ENCODE measurements at regions not wholly inside any gene's neighbourhood (a gene's known extent, or its start where the extent isn't known, plus 50 kb on each side); places are given as distances from the start of the nearest gene placed in this dataset.

DNA sequence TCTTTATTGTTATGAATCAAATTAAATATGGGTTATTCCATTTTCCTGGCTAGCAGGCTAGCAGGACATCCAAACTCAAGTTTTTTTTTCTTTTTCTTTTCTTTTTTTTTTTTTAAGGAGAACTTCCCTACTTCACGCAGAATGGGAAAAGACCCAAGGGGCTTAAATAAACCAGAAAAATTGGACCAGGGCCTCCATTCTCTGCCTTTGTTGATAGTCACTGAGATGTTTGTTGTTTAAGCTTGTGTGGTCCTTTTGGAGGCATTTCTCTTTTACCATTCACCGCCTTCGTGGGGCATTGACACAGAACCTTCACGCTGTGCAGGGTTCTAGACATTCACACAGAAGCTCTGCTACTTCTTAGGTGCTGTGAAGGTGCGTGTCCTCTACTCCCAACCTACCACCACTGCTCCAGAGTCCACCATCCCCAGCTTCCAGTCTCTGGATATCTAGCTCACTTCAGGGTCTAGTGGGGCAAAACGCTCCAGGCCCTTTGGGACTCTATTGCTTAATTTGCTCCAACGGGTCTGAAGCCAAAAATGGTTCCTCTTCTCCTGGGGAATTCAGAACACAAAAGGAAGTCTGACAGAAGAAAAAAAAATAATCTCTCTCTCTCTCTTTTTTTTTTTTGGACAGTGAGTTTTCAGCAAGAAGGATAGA is 301.3 kb downstream of the AEBP2 start:
- DNase-seq (ENCODE audit: low read depth), result no peak
- TF ChIP-seq, protein P1, sequence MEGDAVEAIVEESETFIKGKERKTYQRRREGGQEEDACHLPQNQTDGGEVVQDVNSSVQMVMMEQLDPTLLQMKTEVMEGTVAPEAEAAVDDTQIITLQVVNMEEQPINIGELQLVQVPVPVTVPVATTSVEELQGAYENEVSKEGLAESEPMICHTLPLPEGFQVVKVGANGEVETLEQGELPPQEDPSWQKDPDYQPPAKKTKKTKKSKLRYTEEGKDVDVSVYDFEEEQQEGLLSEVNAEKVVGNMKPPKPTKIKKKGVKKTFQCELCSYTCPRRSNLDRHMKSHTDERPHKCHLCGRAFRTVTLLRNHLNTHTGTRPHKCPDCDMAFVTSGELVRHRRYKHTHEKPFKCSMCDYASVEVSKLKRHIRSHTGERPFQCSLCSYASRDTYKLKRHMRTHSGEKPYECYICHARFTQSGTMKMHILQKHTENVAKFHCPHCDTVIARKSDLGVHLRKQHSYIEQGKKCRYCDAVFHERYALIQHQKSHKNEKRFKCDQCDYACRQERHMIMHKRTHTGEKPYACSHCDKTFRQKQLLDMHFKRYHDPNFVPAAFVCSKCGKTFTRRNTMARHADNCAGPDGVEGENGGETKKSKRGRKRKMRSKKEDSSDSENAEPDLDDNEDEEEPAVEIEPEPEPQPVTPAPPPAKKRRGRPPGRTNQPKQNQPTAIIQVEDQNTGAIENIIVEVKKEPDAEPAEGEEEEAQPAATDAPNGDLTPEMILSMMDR (IDR thresholded peaks at IDR 0.05; ENCODE audit: insufficient read depth, low read depth, low read length), result no peak

DNA sequence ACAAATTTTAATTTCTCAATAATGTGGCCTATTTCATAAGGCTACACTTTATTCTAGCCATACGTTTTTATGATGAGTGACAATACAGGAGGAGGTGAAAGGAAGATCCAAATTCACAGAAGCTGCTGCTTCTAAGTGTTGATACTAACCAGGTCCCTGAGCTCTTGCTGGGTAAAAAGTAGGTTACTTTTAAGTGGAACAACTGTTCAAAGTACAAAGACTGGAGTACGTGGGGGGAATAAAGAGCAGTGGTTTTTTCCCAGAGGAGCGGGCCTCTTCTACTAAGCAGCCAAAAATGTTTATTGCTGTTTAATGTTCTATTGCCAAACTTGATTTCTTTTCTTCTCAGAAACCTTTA is 301.8 kb downstream of the AEBP2 start:
- peak; percentile 50 for DNase-seq (ENCODE audit: low read depth)
- no peak overlapping the region for H3K4me3 ChIP-seq (ENCODE audit: low read depth, low read length)
- TF ChIP-seq, protein P1 (IDR thresholded peaks at IDR 0.05; ENCODE audit: insufficient read depth, low read depth, low read length), result no peak

More for the DNA sequence above, 301.3 kb downstream of the AEBP2 start:
- H3K4me3 ChIP-seq (ENCODE audit: low read depth, low read length), result no peak overlapping the region

DNA sequence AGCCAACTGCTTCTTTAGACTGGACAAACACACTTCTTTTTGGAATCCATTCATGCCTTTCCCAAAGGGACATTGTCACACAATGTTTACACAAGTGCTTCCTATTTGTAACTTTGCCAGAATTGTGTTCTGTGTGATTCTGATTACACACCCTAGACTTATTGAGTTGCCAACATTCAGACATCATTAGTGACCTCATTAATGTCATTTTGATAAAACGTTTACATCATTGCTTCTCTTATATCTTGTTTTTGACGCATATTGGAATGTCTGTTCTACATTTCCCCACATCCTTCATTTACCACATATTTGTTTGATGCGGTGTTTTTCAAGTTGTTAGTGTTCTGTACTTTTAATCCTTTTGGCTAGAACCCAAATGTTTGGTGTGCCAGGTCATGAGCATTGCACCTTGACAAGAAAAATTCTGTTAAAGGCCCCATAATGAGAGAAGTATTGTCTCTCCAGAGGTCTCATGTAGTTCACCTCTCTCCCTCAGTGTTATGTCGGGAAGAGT is 305.5 kb downstream of the AEBP2 start:
- TF ChIP-seq, protein P1 (IDR thresholded peaks at IDR 0.05; ENCODE audit: insufficient read depth, low read depth, low read length), result no peak
- DNase-seq (ENCODE audit: low read depth), result peak; percentile 83
- H3K4me3 ChIP-seq (ENCODE audit: low read depth, low read length), result no peak overlapping the region

DNA sequence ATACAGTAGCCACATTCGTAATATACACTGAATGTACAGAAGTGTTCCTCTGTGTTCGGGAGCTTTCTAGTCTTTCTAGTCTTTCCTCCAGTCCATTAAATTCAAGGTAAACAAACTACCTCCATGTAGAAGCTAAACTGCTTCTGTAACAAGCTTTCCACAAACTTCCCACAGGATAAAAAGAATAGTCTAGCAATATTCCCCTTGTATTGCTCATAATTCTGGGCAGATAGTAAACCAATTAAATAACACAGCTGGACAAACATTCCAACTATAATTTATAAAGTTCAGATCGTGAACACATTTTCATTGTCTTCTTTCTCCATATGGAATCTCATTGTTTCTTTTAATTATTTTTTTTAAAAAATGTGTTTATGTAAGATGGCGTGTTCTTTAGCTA is 307.2 kb downstream of the AEBP2 start:
- TF ChIP-seq, protein P1 (IDR thresholded peaks at IDR 0.05; ENCODE audit: insufficient read depth, low read depth, low read length), result no peak
- no peak for DNase-seq (ENCODE audit: low read depth)
- no peak overlapping the region for H3K4me3 ChIP-seq (ENCODE audit: low read depth, low read length)

DNA sequence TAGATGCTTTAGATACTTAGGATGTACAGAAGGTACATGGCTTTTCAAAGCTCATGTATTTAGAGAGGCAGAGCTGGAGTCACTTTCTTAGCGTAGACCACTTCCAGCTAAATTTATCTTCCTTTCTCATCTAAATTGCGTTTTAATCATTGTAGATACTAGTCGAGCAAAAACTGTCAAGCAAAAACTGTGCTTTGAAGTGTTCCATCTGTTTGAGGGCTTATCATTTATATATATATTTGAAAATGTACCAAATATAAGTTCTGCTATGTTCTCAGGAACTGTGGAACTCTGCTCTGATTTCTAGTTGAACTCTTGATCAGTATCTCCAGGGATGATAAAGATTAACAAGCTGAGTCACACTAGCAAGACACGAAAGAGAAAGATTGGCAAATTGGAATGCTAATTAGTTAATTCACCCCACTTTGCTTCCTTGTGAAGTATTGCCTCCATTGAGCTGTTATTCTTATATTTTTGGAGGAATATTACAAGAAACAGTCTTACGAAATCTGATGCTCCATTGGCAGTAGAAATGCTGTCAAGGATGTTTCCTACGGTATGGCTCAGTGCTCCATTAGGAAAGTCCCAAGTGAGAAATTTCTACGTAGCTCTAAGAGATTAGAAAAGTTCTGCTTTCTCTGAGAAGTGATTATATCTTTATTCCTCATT is 310.7 kb downstream of the AEBP2 start:
- TF ChIP-seq, protein P1 (IDR thresholded peaks at IDR 0.05; ENCODE audit: insufficient read depth, low read depth, low read length), result no peak
- peak; percentile 44 for DNase-seq (ENCODE audit: low read depth)
- no peak overlapping the region for H3K4me3 ChIP-seq (ENCODE audit: low read depth, low read length)

DNA sequence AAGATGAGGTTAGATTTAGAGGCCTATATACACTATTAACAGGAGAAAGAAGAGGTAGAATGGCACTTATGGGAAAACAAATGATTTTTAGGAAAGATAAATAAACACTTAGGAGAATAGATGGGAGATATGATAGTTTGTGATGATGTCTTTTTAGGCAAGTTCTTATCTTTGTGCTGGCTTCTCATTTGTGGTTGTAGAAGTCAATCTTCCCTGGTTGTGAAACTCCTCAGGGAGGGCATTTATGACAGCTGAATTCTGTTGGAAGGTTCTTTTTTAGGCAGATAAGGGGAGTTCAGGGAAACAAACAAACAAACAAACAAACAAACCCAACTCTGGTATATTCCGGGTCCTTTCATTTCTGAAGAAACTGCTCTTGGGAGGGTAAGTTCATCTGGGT is 311.8 kb downstream of the AEBP2 start:
- no peak overlapping the region for H3K4me3 ChIP-seq (ENCODE audit: low read depth, low read length)
- DNase-seq (ENCODE audit: low read depth), result peak; percentile 13
- TF ChIP-seq, protein P1 (IDR thresholded peaks at IDR 0.05; ENCODE audit: insufficient read depth, low read depth, low read length), result no peak

Measured in fibroblast of villous mesenchyme (primary cell).